ENCODE measurements at regions not wholly inside any gene's neighbourhood (a gene's known extent, or its start where the extent isn't known, plus 50 kb on each side); places are given as distances from the start of the nearest gene placed in this dataset.
"Not testable (repeated sequence)": the region's sequence is repeated elsewhere in the genome, so short reads cannot be mapped to it uniquely, and the experiment has no call there.

GRCh38 chr10:131580674-131581073, 269.2 kb upstream of the TCERG1L start:
- no peak for DNase-seq

GRCh38 chr10:131581547-131581946, 270.0 kb upstream of the TCERG1L start:
- DNase-seq: not testable (repeated sequence)

- DNase-seq: no peak
Measured at GRCh38 chr10:131584287-131584686, 272.8 kb upstream of the TCERG1L start.

- DNase-seq: no peak
Measured at GRCh38 chr10:131585761-131586160, 274.2 kb upstream of the TCERG1L start.

- no peak for DNase-seq
Measured at GRCh38 chr10:131586958-131587357, 275.4 kb upstream of the TCERG1L start.

- DNase-seq: no peak
Measured at GRCh38 chr10:131587976-131588680, 276.6 kb upstream of the TCERG1L start.

GRCh38 chr10:131588704-131589220, 277.2 kb upstream of the TCERG1L start:
- DNase-seq: no peak

- no peak for DNase-seq
Measured at GRCh38 chr10:131590567-131590966, 279.0 kb upstream of the TCERG1L start.

- DNase-seq: no peak
Measured at GRCh38 chr10:131591936-131592335, 280.4 kb upstream of the TCERG1L start.

GRCh38 chr10:131609176-131609575, 291.6 kb upstream of the PPP2R2D start:
- no peak for DNase-seq

GRCh38 chr10:131615150-131615549, 285.7 kb upstream of the PPP2R2D start:
- DNase-seq: no peak

GRCh38 chr10:131616040-131616439, 284.8 kb upstream of the PPP2R2D start:
- no peak for DNase-seq

- peak; percentile 53 for DNase-seq
Measured at GRCh38 chr10:131617113-131617858, 283.5 kb upstream of the PPP2R2D start.

- no peak for DNase-seq
Measured at GRCh38 chr10:131618587-131619267, 282.1 kb upstream of the PPP2R2D start.

GRCh38 chr10:131620314-131620713, 280.5 kb upstream of the PPP2R2D start:
- DNase-seq: no peak

- DNase-seq: no peak
Measured at GRCh38 chr10:131620904-131621303, 279.9 kb upstream of the PPP2R2D start.

- no peak for DNase-seq
Measured at GRCh38 chr10:131621784-131622624, 278.8 kb upstream of the PPP2R2D start.

- no peak for DNase-seq
Measured at GRCh38 chr10:131625041-131625440, 275.8 kb upstream of the PPP2R2D start.

GRCh38 chr10:131626274-131626673, 274.5 kb upstream of the PPP2R2D start:
- DNase-seq: no peak

GRCh38 chr10:131629026-131629770, 271.6 kb upstream of the PPP2R2D start:
- no peak for DNase-seq

GRCh38 chr10:131630772-131631258, 270.0 kb upstream of the PPP2R2D start:
- DNase-seq: no peak

Measured in renal pelvis (tissue), 1 donor.